ENCODE measurements at regions not wholly inside any gene's neighbourhood (a gene's known extent, or its start where the extent isn't known, plus 50 kb on each side); places are given as distances from the start of the nearest gene placed in this dataset.

DNA sequence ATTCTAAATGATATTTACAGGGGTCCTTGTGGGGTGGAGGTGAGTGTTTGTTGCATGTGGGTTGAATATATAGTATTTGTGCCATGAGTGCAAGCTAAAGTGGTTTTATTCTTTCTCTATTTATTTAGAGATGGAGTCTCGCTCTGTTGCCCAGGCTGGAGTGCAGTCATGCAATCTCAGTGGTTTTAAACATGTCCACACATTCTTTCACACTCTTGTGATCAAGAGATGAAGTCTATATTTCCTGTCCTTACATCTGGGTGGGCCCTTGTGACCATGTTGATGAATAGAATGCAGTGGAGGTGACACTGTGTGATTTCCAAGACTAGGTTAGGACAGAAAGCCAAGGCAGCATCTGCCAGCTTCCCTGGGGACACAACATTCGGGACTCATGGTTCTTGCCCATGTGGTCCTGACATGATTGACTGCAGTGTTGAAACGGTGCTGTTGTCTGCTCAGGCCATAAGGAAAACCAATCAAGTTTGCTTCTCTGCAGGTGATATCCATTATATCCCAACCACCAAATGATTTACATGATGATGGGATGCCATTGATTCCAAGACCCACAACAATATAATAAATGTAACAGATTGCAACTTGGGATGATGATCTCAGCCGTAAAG, 172.6 kb downstream of the SUDS3 start:
- TF ChIP-seq, protein P1, sequence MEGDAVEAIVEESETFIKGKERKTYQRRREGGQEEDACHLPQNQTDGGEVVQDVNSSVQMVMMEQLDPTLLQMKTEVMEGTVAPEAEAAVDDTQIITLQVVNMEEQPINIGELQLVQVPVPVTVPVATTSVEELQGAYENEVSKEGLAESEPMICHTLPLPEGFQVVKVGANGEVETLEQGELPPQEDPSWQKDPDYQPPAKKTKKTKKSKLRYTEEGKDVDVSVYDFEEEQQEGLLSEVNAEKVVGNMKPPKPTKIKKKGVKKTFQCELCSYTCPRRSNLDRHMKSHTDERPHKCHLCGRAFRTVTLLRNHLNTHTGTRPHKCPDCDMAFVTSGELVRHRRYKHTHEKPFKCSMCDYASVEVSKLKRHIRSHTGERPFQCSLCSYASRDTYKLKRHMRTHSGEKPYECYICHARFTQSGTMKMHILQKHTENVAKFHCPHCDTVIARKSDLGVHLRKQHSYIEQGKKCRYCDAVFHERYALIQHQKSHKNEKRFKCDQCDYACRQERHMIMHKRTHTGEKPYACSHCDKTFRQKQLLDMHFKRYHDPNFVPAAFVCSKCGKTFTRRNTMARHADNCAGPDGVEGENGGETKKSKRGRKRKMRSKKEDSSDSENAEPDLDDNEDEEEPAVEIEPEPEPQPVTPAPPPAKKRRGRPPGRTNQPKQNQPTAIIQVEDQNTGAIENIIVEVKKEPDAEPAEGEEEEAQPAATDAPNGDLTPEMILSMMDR (IDR thresholded peaks at IDR 0.05), result no peak
- no peak for TF ChIP-seq POLR2A (IDR thresholded peaks at IDR 0.05)
